ENCODE measurements at regions not wholly inside any gene's neighbourhood (a gene's known extent, or its start where the extent isn't known, plus 50 kb on each side); places are given as distances from the start of the nearest gene placed in this dataset.

- TF ChIP-seq CTCF (IDR thresholded peaks at IDR 0.05; ENCODE audit: insufficient read depth, low read length, poor library complexity, severe bottlenecking): no peak
- TF ChIP-seq EZH2phosphoT487 (conservative IDR thresholded peaks at IDR 0.05; ENCODE audit: low read length): no peak
Measured at GRCh38 chr1:78355656-78356055, 135.1 kb upstream of the PTGFR start.
